ENCODE measurements at regions not wholly inside any gene's neighbourhood (a gene's known extent, or its start where the extent isn't known, plus 50 kb on each side); places are given as distances from the start of the nearest gene placed in this dataset.

GRCh38 chr3:159860269-159861116 lies 128.1 kb upstream of the IL12A start:
- no peak for TF ChIP-seq POLR2A (IDR thresholded peaks at IDR 0.05; ENCODE audit: extremely low read depth, insufficient read length)
- TF ChIP-seq, protein P1, sequence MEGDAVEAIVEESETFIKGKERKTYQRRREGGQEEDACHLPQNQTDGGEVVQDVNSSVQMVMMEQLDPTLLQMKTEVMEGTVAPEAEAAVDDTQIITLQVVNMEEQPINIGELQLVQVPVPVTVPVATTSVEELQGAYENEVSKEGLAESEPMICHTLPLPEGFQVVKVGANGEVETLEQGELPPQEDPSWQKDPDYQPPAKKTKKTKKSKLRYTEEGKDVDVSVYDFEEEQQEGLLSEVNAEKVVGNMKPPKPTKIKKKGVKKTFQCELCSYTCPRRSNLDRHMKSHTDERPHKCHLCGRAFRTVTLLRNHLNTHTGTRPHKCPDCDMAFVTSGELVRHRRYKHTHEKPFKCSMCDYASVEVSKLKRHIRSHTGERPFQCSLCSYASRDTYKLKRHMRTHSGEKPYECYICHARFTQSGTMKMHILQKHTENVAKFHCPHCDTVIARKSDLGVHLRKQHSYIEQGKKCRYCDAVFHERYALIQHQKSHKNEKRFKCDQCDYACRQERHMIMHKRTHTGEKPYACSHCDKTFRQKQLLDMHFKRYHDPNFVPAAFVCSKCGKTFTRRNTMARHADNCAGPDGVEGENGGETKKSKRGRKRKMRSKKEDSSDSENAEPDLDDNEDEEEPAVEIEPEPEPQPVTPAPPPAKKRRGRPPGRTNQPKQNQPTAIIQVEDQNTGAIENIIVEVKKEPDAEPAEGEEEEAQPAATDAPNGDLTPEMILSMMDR (IDR thresholded peaks at IDR 0.05; ENCODE audit: low read depth, low read length) = no peak
- TF ChIP-seq MAX (IDR thresholded peaks at IDR 0.05; ENCODE audit: low read depth, low read length) = no peak
- no peak for TF ChIP-seq MYC (IDR thresholded peaks at IDR 0.05; ENCODE audit: low read depth, low read length)

Measured in NB4 (cell line).